DND-41 (cell line): ENCODE measurements at regions not wholly inside any gene's neighbourhood (a gene's known extent, or its start where the extent isn't known, plus 50 kb on each side); places are given as distances from the start of the nearest gene placed in this dataset.

ENCODE experiments used
- CTCF ChIP-seq: IDR thresholded peaks from 2 replicates; pipeline ENCODE4 v1.5.1; 2012; ENCODE audit warnings: borderline replicate concordance, low read length, moderate library complexity, mild to moderate bottlenecking; ENCODE audit not compliant: poor library complexity, severe bottlenecking; ENCODE audit errors: extremely low read depth
- EZH2 ChIP-seq: IDR thresholded peaks from 3 replicates; pipeline ENCODE4 v1.6.1; 2012; ENCODE audit warnings: borderline replicate concordance, low read depth, mild to moderate bottlenecking, moderate library complexity, low read length, inconsistent platforms; ENCODE audit not compliant: severe bottlenecking

DNA sequence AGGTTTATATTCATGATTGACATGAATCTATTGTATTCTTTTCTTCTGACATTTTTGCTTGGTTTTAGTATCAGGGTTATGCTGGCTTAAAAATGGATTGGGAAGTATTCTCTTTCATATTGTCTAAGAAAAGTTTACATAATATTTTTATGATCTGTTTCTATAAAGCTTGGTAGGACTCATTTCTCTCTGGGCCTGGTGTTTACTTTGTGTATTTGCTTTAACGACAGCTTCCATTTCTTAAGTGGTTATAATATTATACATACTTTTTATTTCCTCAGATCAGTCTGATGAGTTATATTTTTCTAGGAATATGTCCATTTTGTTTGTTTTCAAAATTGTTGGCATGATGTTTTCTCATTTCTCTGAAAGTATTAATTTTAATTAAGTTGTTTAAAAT lies 117.9 kb upstream of the IL12A start:
- no peak for TF ChIP-seq CTCF
- TF ChIP-seq EZH2 = no peak
